CD4-positive, CD25-positive, alpha-beta regulatory T cell (primary cell): ENCODE measurements at regions not wholly inside any gene's neighbourhood (a gene's known extent, or its start where the extent isn't known, plus 50 kb on each side); places are given as distances from the start of the nearest gene placed in this dataset.

Source experiments
- ATAC-seq, 2 donors: fragments of 150-1000 bp; cut with Tn5 transposase; one replicate each; pipeline ENCODE4 v1.10.0; 2021; ENCODE audit warnings: low read depth in 2 of 2, moderate number of reproducible peaks in 2 of 2, moderate library complexity in 1 of 2
- DNase-seq, 3 donors: peaks; one replicate each; pipeline versions ENCODE4 v3.0.0 to v3.0.0-alpha.2; 2012 to 2022; ENCODE audit warnings: mixed read lengths in 1 of 3
- H3K27ac ChIP-seq: one replicate; pipeline ENCODE4 v1.7.0; 2013; ENCODE audit warnings: mild to moderate bottlenecking, low read length; ENCODE audit not compliant: insufficient read depth, poor library complexity, severe bottlenecking
- H3K27me3 ChIP-seq: one replicate; pipeline ENCODE4 v1.7.0; 2013; ENCODE audit warnings: low read length; ENCODE audit not compliant: control insufficient read depth, insufficient read depth
- H3K36me3 ChIP-seq: one replicate; pipeline ENCODE4 v1.7.0; 2013; ENCODE audit warnings: mild to moderate bottlenecking, low read length, moderate library complexity; ENCODE audit not compliant: control insufficient read depth, insufficient read depth
- H3K4me1 ChIP-seq: 2 replicates; pipeline ENCODE4 v1.7.0; 2013; ENCODE audit warnings: mild to moderate bottlenecking, low read length; ENCODE audit not compliant: insufficient read depth, control insufficient read depth, poor library complexity, severe bottlenecking
- H3K4me3 ChIP-seq: one replicate; pipeline ENCODE4 v1.7.0; 2013; ENCODE audit warnings: low read depth, mild to moderate bottlenecking, low read length, moderate library complexity
- H3K9me3 ChIP-seq, 2 experiments: 1 replicate in 1 of 2; 2 replicates in 1 of 2; pipeline ENCODE4 v1.7.0; 2013; ENCODE audit warnings: low read length in 2 of 2, mild to moderate bottlenecking in 1 of 2, moderate library complexity in 1 of 2; ENCODE audit not compliant: control insufficient read depth in 2 of 2
- H3K27ac Mint-ChIP-seq, 3 donors: one replicate each; pipeline ENCODE4 v1.8.0; 2020 to 2022; ENCODE audit warnings: mild to moderate bottlenecking in 3 of 3, mixed read lengths in 3 of 3, moderate library complexity in 2 of 3
- H3K27me3 Mint-ChIP-seq: one replicate; pipeline ENCODE4 v1.8.0; 2022; ENCODE audit warnings: mild to moderate bottlenecking, mixed read lengths
- H3K36me3 Mint-ChIP-seq: one replicate; pipeline ENCODE4 v1.8.0; 2020; ENCODE audit warnings: mixed read lengths
- H3K4me1 Mint-ChIP-seq, 4 donors: one replicate each; pipeline ENCODE4 v1.8.0; 2020 to 2022; ENCODE audit warnings: mixed read lengths in 4 of 4, mild to moderate bottlenecking in 1 of 4
- H3K4me3 Mint-ChIP-seq, 4 donors: one replicate each; pipeline ENCODE4 v1.8.0; 2020 to 2022; ENCODE audit warnings: mild to moderate bottlenecking in 4 of 4, mixed read lengths in 4 of 4, moderate library complexity in 3 of 4
- H3K9me3 Mint-ChIP-seq, 7 donors: one replicate each; pipeline ENCODE4 v1.8.0; 2020 to 2022; ENCODE audit warnings: mixed read lengths in 7 of 7, mild to moderate bottlenecking in 3 of 7, moderate library complexity in 2 of 7

GRCh38 chr20:48571949-48572847 is 255.6 kb downstream of the PREX1 start:
- ATAC-seq (no peak), DNase-seq (no peak)
- H3K4me3 ChIP-seq: no peak overlapping the region
- Mint-ChIP-seq H3K9me3 (no peaks in the 10 kb centered on the region), H3K4me3 (no peak overlapping the region), H3K36me3 (no peaks in the 10 kb centered on the region), H3K27ac (no peak overlapping the region), H3K4me1 (peaks cover 0 to 5% (median 0%) of the 10 kb centered on the region in 4 donors), H3K27me3 (peaks cover 33% of the 10 kb centered on the region)
- H3K27ac ChIP-seq: no peak overlapping the region
- no peaks in the 10 kb centered on the region for H3K36me3 ChIP-seq
- no peaks in the 10 kb centered on the region for H3K4me1 ChIP-seq
- H3K27me3 ChIP-seq: no peaks in the 10 kb centered on the region
- no peaks in the 10 kb centered on the region for H3K9me3 ChIP-seq

- Histone ChIP-seq H3K4me1 (no peaks in the 10 kb centered on the region), H3K4me3 (no peak overlapping the region), H3K27ac (no peak overlapping the region), H3K36me3 (no peaks in the 10 kb centered on the region), H3K9me3 (no peaks in the 10 kb centered on the region), H3K27me3 (no peaks in the 10 kb centered on the region)
- ATAC-seq: no peak
- Mint-ChIP-seq H3K9me3 (no peaks in the 10 kb centered on the region), H3K4me1 (peaks cover 0 to 5% (median 0%) of the 10 kb centered on the region in 4 donors), H3K27ac (no peak overlapping the region), H3K27me3 (peaks cover 33% of the 10 kb centered on the region), H3K36me3 (no peaks in the 10 kb centered on the region), H3K4me3 (no peak overlapping the region)
- no peak for DNase-seq
These were observed 258.1 kb downstream of the PREX1 start for GRCh38 chr20:48569679-48570078.

- Mint-ChIP-seq H3K36me3 (no peaks in the 10 kb centered on the region), H3K27ac (no peak overlapping the region), H3K27me3 (peaks cover 29% of the 10 kb centered on the region), H3K4me1 (peaks cover 0 to 5% (median 0%) of the 10 kb centered on the region in 4 donors), H3K9me3 (peaks cover 0 to 1% (median 0%) of the 10 kb centered on the region in 7 donors), H3K4me3 (no peak overlapping the region)
- no peaks in the 10 kb centered on the region for H3K9me3 ChIP-seq
- ATAC-seq (no peak), DNase-seq (no peak)
- no peak overlapping the region for H3K27ac ChIP-seq
- no peak overlapping the region for H3K4me3 ChIP-seq
- no peaks in the 10 kb centered on the region for H3K36me3 ChIP-seq
- no peaks in the 10 kb centered on the region for H3K27me3 ChIP-seq
- no peaks in the 10 kb centered on the region for H3K4me1 ChIP-seq
These were observed 259.3 kb downstream of the PREX1 start for GRCh38 chr20:48568520-48568919.

- H3K4me3 ChIP-seq: no peak overlapping the region
- Mint-ChIP-seq H3K36me3 (no peaks in the 10 kb centered on the region), H3K9me3 (peaks cover 0 to 2% (median 0%) of the 10 kb centered on the region in 7 donors), H3K4me3 (no peak overlapping the region), H3K27me3 (peaks cover 24% of the 10 kb centered on the region), H3K4me1 (peaks cover 0 to 2% (median 0%) of the 10 kb centered on the region in 4 donors), H3K27ac (no peak overlapping the region)
- ATAC-seq (no peak), DNase-seq (no peak)
- no peaks in the 10 kb centered on the region for H3K4me1 ChIP-seq
- no peaks in the 10 kb centered on the region for H3K36me3 ChIP-seq
- no peaks in the 10 kb centered on the region for H3K27me3 ChIP-seq
- H3K27ac ChIP-seq: no peak overlapping the region
- no peaks in the 10 kb centered on the region for H3K9me3 ChIP-seq
These were observed 260.7 kb downstream of the PREX1 start for GRCh38 chr20:48567145-48567544.

GRCh38 chr20:48564982-48565539 is 262.7 kb downstream of the PREX1 start:
- H3K27ac ChIP-seq: no peak overlapping the region
- no peak overlapping the region for H3K4me3 ChIP-seq
- H3K27ac Mint-ChIP-seq: no peak overlapping the region
- peaks cover 17% of the 10 kb centered on the region for H3K27me3 Mint-ChIP-seq
- no peak overlapping the region for H3K4me3 Mint-ChIP-seq
- H3K9me3 ChIP-seq: no peaks in the 10 kb centered on the region
- ATAC-seq (no peak), DNase-seq (no peak)
- H3K27me3 ChIP-seq: no peaks in the 10 kb centered on the region
- peaks cover 0 to 2% (median 0%) of the 10 kb centered on the region in 7 donors for H3K9me3 Mint-ChIP-seq
- no peaks in the 10 kb centered on the region for H3K4me1 Mint-ChIP-seq
- no peaks in the 10 kb centered on the region for H3K36me3 Mint-ChIP-seq
- H3K4me1 ChIP-seq: no peaks in the 10 kb centered on the region
- H3K36me3 ChIP-seq: no peaks in the 10 kb centered on the region

- no peak overlapping the region for H3K27ac Mint-ChIP-seq
- no peak for ATAC-seq
These were observed 264.5 kb downstream of the PREX1 start for GRCh38 chr20:48563191-48563870.

GRCh38 chr20:48562586-48563116 is 265.1 kb downstream of the PREX1 start:
- Mint-ChIP-seq H3K4me3 (no peak overlapping the region), H3K4me1 (no peaks in the 10 kb centered on the region), H3K36me3 (no peaks in the 10 kb centered on the region), H3K27ac (no peak overlapping the region), H3K9me3 (peaks cover 0 to 2% (median 0%) of the 10 kb centered on the region in 7 donors), H3K27me3 (peaks cover 11% of the 10 kb centered on the region)
- DNase-seq (no peak), ATAC-seq (no peak)
- Histone ChIP-seq H3K36me3 (no peaks in the 10 kb centered on the region), H3K4me1 (no peaks in the 10 kb centered on the region), H3K9me3 (no peaks in the 10 kb centered on the region), H3K4me3 (no peak overlapping the region), H3K27me3 (no peaks in the 10 kb centered on the region), H3K27ac (no peak overlapping the region)

More at GRCh38 chr20:48563191-48563870, 264.5 kb downstream of the PREX1 start:
- Histone ChIP-seq H3K9me3 (no peaks in the 10 kb centered on the region), H3K36me3 (no peaks in the 10 kb centered on the region), H3K27ac (no peak overlapping the region), H3K27me3 (no peaks in the 10 kb centered on the region), H3K4me1 (no peaks in the 10 kb centered on the region), H3K4me3 (no peak overlapping the region)
- no peak for DNase-seq
- Mint-ChIP-seq H3K9me3 (peaks cover 0 to 2% (median 0%) of the 10 kb centered on the region in 7 donors), H3K27me3 (peaks cover 12% of the 10 kb centered on the region), H3K4me3 (no peak overlapping the region), H3K36me3 (no peaks in the 10 kb centered on the region), H3K4me1 (no peaks in the 10 kb centered on the region)
